Calu3 (cell line): ENCODE measurements at regions not wholly inside any gene's neighbourhood (a gene's known extent, or its start where the extent isn't known, plus 50 kb on each side); places are given as distances from the start of the nearest gene placed in this dataset.

Experiments
- BruUV-seq: library from RNA; stranded (reverse); fragments of 400-500 nt; replicated peaks from 2 replicates; lab custom pipeline; 2021; lab: Mats Ljungman, UMichigan
- CTCF ChIA-PET: fragments of 300-600 bp; sonication (Branson Sonifier 250); formaldehyde crosslinking; loops from one replicate; lab custom pipeline; 2022; ENCODE audit warnings: antibody characterized with exemption; lab: Charles Lee
- DNase-seq: peaks from one replicate; pipeline ENCODE4 v3.0.0; 2022
- H3K27ac Mint-ChIP-seq: one replicate; pipeline ENCODE4 v1.8.0; 2022; ENCODE audit warnings: mixed read lengths; ENCODE audit not compliant: unreplicated experiment
- H3K27me3 Mint-ChIP-seq: one replicate; pipeline ENCODE4 v1.8.0; 2022; ENCODE audit warnings: mixed read lengths; ENCODE audit not compliant: unreplicated experiment
- H3K36me3 Mint-ChIP-seq: one replicate; pipeline ENCODE4 v1.8.0; 2022; ENCODE audit warnings: mild to moderate bottlenecking, moderate library complexity, mixed read lengths; ENCODE audit not compliant: insufficient read depth, unreplicated experiment
- H3K4me1 Mint-ChIP-seq: one replicate; pipeline ENCODE4 v1.8.0; 2022; ENCODE audit warnings: mild to moderate bottlenecking, low read depth, mixed read lengths; ENCODE audit not compliant: unreplicated experiment
- H3K4me3 Mint-ChIP-seq: one replicate; pipeline ENCODE4 v1.8.0; 2022; ENCODE audit warnings: mild to moderate bottlenecking, low read depth, moderate library complexity, mixed read lengths; ENCODE audit not compliant: unreplicated experiment
- H3K9me3 Mint-ChIP-seq: one replicate; pipeline ENCODE4 v1.8.0; 2022; ENCODE audit warnings: low read depth, mixed read lengths; ENCODE audit not compliant: unreplicated experiment
- CTCF ChIP-seq: fragments of 200-600 bp; IDR thresholded peaks from one replicate; pipeline ENCODE4 v1.8.0; 2022; ENCODE audit warnings: antibody characterized with exemption; ENCODE audit not compliant: unreplicated experiment
- intact Hi-C: fragments of 100-400 bp; cut with micrococcal nuclease; formaldehyde crosslinking; loops from one replicate; pipeline ENCODE4 v1.10.0; 2022; ENCODE audit not compliant: unreplicated experiment

GRCh38 chr17:65446043-65446442 is 115.4 kb downstream of the AXIN2 start:
- no peak for DNase-seq
- intact Hi-C loops = loop anchor here (10.0 kb wide), 1 partner anchor 151 kb away; no protein-coding TSS in a partner anchor
- CTCF ChIA-PET = no interaction called here
- no peak overlapping the region for H3K27ac Mint-ChIP-seq
- no peak overlapping the region for H3K4me3 Mint-ChIP-seq
- H3K36me3 Mint-ChIP-seq = no peaks in the 10 kb centered on the region
- peaks cover 75% of the 10 kb centered on the region for H3K27me3 Mint-ChIP-seq
- TF ChIP-seq CTCF = no peak
- no peaks in the 10 kb centered on the region for H3K4me1 Mint-ChIP-seq
- BruUV-seq = no TSS peak
- no peaks in the 10 kb centered on the region for H3K9me3 Mint-ChIP-seq

- H3K9me3 Mint-ChIP-seq = no peaks in the 10 kb centered on the region
- H3K4me3 Mint-ChIP-seq = no peak overlapping the region
- CTCF ChIA-PET = no interaction called here
- intact Hi-C loops = loop anchor here (10.0 kb wide), 1 partner anchor 149 kb away; no protein-coding TSS in a partner anchor
- no peak for TF ChIP-seq CTCF
- H3K27me3 Mint-ChIP-seq = peaks cover 61% of the 10 kb centered on the region
- no peak overlapping the region for H3K27ac Mint-ChIP-seq
- BruUV-seq = no TSS peak
- H3K36me3 Mint-ChIP-seq = no peaks in the 10 kb centered on the region
- DNase-seq = no peak
- H3K4me1 Mint-ChIP-seq = no peaks in the 10 kb centered on the region
Measured at GRCh38 chr17:65444049-65444448, 117.4 kb downstream of the AXIN2 start.

- H3K27me3 Mint-ChIP-seq = peaks cover 62% of the 10 kb centered on the region
- intact Hi-C loops = loop anchor here (10.0 kb wide), 1 partner anchor 148 kb away; no protein-coding TSS in a partner anchor
- no peak for DNase-seq
- H3K36me3 Mint-ChIP-seq = no peaks in the 10 kb centered on the region
- no peak overlapping the region for H3K4me3 Mint-ChIP-seq
- H3K4me1 Mint-ChIP-seq = no peaks in the 10 kb centered on the region
- no peak for TF ChIP-seq CTCF
- no peak overlapping the region for H3K27ac Mint-ChIP-seq
- no peaks in the 10 kb centered on the region for H3K9me3 Mint-ChIP-seq
- no TSS peak for BruUV-seq
- CTCF ChIA-PET = no interaction called here
Measured at GRCh38 chr17:65442691-65443090, 118.8 kb downstream of the AXIN2 start.

- no TSS peak for BruUV-seq
- CTCF ChIA-PET = no interaction called here
- TF ChIP-seq CTCF = no peak
- no peak for DNase-seq
- Mint-ChIP-seq H3K27ac (no peak overlapping the region), H3K4me3 (no peak overlapping the region), H3K36me3 (no peaks in the 10 kb centered on the region), H3K27me3 (peaks cover 62% of the 10 kb centered on the region), H3K4me1 (no peaks in the 10 kb centered on the region), H3K9me3 (no peaks in the 10 kb centered on the region)
- intact Hi-C loops = loop anchor here (10.0 kb wide), 1 partner anchor 147 kb away; no protein-coding TSS in a partner anchor
Measured at GRCh38 chr17:65442250-65442649, 119.2 kb downstream of the AXIN2 start.
